WTC11 (cell line): ENCODE measurements at regions not wholly inside any gene's neighbourhood (a gene's known extent, or its start where the extent isn't known, plus 50 kb on each side); places are given as distances from the start of the nearest gene placed in this dataset.

ENCODE experiments used
- AFF4 ChIP-seq: sonication (generic); formaldehyde crosslinking; IDR thresholded peaks from 2 replicates; pipeline ENCODE4 v1.8.1; 2023; ENCODE audit warnings: mild to moderate bottlenecking, missing genetic modification reagents, borderline replicate concordance
- CBFB ChIP-seq: sonication (generic); formaldehyde crosslinking; IDR thresholded peaks from 2 replicates; pipeline ENCODE4 v1.8.1; 2022; ENCODE audit warnings: mild to moderate bottlenecking, low read depth, missing genetic modification reagents
- FOXK1 ChIP-seq: sonication (generic); formaldehyde crosslinking; IDR thresholded peaks from 2 replicates; pipeline ENCODE4 v1.8.0; 2022; ENCODE audit warnings: mild to moderate bottlenecking, moderate library complexity, missing genetic modification reagents
- OVOL2 ChIP-seq: fragments of 250-450 bp; sonication (Bioruptor Pico); IDR thresholded peaks from 2 replicates; pipeline ENCODE4 v1.9.0; 2021; ENCODE audit warnings: mild to moderate bottlenecking, borderline replicate concordance
- SP1 ChIP-seq: sonication (generic); formaldehyde crosslinking; conservative IDR thresholded peaks from 2 replicates; pipeline ENCODE4 v1.8.1; 2022; ENCODE audit warnings: missing genetic modification reagents
- ZNF219 ChIP-seq: sonication (generic); formaldehyde crosslinking; IDR thresholded peaks from 2 replicates; pipeline ENCODE4 v1.8.0; 2023; ENCODE audit warnings: missing genetic modification reagents, mild to moderate bottlenecking, borderline replicate concordance
- ZNF416 ChIP-seq: fragments of 250-450 bp; sonication (Bioruptor Pico); IDR thresholded peaks from 2 replicates; pipeline ENCODE4 v1.9.0; 2021; ENCODE audit warnings: mild to moderate bottlenecking, inconsistent platforms
- TF ChIP-seq, protein P1 (sequence below): fragments of 200-600 bp; IDR thresholded peaks from 2 replicates; pipeline ENCODE4 v1.8.0; 2022; ENCODE audit warnings: antibody characterized with exemption
- TF ChIP-seq, protein P2 (sequence below): sonication (generic); formaldehyde crosslinking; IDR thresholded peaks from 2 replicates; pipeline ENCODE4 v1.8.1; 2022; ENCODE audit warnings: low read depth, mild to moderate bottlenecking, moderate library complexity, missing genetic modification reagents, borderline replicate concordance

DNA sequence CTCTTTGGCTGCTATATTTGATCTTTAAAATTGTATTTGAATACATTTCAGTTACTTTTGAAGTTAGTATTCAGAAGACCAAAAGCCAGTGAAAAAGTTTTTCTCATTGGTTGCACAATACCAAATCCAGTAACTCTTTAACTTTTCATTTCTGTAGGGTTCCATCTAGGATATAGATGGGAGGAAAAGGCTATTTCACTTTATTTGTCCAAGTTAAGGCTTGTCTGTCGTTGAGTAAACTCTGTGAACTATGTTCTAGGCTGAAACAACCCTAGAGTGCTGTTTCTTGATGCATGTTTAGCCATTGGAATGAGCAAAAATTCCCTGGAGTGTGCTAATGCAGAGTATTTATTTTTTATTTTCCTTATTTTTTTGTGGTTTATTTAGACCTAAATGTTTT lies 834.7 kb upstream of the KCND2 start:
- TF ChIP-seq, protein P1, sequence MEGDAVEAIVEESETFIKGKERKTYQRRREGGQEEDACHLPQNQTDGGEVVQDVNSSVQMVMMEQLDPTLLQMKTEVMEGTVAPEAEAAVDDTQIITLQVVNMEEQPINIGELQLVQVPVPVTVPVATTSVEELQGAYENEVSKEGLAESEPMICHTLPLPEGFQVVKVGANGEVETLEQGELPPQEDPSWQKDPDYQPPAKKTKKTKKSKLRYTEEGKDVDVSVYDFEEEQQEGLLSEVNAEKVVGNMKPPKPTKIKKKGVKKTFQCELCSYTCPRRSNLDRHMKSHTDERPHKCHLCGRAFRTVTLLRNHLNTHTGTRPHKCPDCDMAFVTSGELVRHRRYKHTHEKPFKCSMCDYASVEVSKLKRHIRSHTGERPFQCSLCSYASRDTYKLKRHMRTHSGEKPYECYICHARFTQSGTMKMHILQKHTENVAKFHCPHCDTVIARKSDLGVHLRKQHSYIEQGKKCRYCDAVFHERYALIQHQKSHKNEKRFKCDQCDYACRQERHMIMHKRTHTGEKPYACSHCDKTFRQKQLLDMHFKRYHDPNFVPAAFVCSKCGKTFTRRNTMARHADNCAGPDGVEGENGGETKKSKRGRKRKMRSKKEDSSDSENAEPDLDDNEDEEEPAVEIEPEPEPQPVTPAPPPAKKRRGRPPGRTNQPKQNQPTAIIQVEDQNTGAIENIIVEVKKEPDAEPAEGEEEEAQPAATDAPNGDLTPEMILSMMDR: no peak
- TF ChIP-seq CBFB (no peak), SP1 (CRISPR knock-in tag) (no peak), FOXK1 (no peak), AFF4 (CRISPR knock-in tag) (no peak), ZNF416 (CRISPR knock-in tag) (no peak), OVOL2 (CRISPR knock-in tag) (no peak), ZNF219 (no peak)
- TF ChIP-seq, protein P2, sequence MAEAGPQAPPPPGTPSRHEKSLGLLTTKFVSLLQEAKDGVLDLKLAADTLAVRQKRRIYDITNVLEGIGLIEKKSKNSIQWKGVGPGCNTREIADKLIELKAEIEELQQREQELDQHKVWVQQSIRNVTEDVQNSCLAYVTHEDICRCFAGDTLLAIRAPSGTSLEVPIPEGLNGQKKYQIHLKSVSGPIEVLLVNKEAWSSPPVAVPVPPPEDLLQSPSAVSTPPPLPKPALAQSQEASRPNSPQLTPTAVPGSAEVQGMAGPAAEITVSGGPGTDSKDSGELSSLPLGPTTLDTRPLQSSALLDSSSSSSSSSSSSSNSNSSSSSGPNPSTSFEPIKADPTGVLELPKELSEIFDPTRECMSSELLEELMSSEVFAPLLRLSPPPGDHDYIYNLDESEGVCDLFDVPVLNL (CRISPR knock-in tag): no peak
